ENCODE measurements at regions not wholly inside any gene's neighbourhood (a gene's known extent, or its start where the extent isn't known, plus 50 kb on each side); places are given as distances from the start of the nearest gene placed in this dataset.

DNA sequence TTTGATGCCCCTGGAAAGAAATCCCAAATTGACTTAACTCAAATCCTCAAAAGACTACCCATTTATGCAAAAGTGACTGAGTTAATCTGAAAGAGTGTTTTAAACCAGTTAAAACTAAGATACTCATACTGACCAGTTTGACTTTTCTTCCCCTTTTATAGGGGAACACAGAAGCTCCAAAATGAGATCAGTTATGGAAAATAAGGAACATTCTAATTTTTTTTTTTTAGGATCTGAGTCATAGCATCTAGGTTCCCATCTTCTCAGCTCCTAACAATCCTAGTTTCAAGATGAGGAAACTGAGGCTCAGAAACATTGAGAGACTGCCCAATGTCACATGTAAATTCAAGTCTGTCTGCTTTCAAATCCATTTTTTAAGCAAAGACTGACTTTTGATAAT lies 231.1 kb upstream of the RUNX1 start:
- TF ChIP-seq, protein P1, sequence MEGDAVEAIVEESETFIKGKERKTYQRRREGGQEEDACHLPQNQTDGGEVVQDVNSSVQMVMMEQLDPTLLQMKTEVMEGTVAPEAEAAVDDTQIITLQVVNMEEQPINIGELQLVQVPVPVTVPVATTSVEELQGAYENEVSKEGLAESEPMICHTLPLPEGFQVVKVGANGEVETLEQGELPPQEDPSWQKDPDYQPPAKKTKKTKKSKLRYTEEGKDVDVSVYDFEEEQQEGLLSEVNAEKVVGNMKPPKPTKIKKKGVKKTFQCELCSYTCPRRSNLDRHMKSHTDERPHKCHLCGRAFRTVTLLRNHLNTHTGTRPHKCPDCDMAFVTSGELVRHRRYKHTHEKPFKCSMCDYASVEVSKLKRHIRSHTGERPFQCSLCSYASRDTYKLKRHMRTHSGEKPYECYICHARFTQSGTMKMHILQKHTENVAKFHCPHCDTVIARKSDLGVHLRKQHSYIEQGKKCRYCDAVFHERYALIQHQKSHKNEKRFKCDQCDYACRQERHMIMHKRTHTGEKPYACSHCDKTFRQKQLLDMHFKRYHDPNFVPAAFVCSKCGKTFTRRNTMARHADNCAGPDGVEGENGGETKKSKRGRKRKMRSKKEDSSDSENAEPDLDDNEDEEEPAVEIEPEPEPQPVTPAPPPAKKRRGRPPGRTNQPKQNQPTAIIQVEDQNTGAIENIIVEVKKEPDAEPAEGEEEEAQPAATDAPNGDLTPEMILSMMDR (IDR thresholded peaks at IDR 0.05): no peak
- no peak for TF ChIP-seq POLR2A (IDR thresholded peaks at IDR 0.05)
